Activated CD8-positive, alpha-beta T cell treated with anti-CD3 and anti-CD28 coated beads, Interleukin-2, amount 10 ng/mL, durations not matched to agents 7 days and 5 days (primary cell): ENCODE measurements at regions not wholly inside any gene's neighbourhood (a gene's known extent, or its start where the extent isn't known, plus 50 kb on each side); places are given as distances from the start of the nearest gene placed in this dataset.
"Not testable (repeated sequence)": the region's sequence is repeated elsewhere in the genome, so short reads cannot be mapped to it uniquely, and the experiment has no call there.

Experiments
- ATAC-seq: fragments of 150-1000 bp; cut with Tn5 transposase; one replicate; pipeline ENCODE4 v1.10.0; 2021; ENCODE audit warnings: moderate library complexity
- CTCF ChIA-PET: fragments of 350-600 bp; sonication (Branson Sonifier 250); formaldehyde crosslinking; loops from one replicate; lab custom pipeline; 2021; ENCODE audit warnings: antibody characterized with exemption; lab: Charles Lee
- POLR2A ChIA-PET: fragments of 350-600 bp; sonication (Branson Sonifier 250); formaldehyde crosslinking; loops from one replicate; lab custom pipeline; 2021; ENCODE audit warnings: antibody characterized with exemption; lab: Charles Lee
- DNase-seq: peaks from one replicate; pipeline ENCODE4 v3.0.0-alpha.2; 2020
- H3K27ac Mint-ChIP-seq: one replicate; pipeline ENCODE4 v1.8.0; 2021; ENCODE audit warnings: mild to moderate bottlenecking, mixed read lengths
- H3K27me3 Mint-ChIP-seq: one replicate; pipeline ENCODE4 v1.8.0; 2021; ENCODE audit warnings: low read depth, mixed read lengths
- H3K36me3 Mint-ChIP-seq: one replicate; pipeline ENCODE4 v1.8.0; 2021; ENCODE audit warnings: low read depth, mixed read lengths
- H3K4me1 Mint-ChIP-seq: one replicate; pipeline ENCODE4 v1.8.0; 2021; ENCODE audit warnings: low read depth, mixed read lengths
- H3K4me3 Mint-ChIP-seq: one replicate; pipeline ENCODE4 v1.8.0; 2021; ENCODE audit warnings: mild to moderate bottlenecking, mixed read lengths
- H3K9me3 Mint-ChIP-seq: one replicate; pipeline ENCODE4 v1.8.0; 2022; ENCODE audit warnings: mixed read lengths; ENCODE audit not compliant: insufficient read depth

DNA sequence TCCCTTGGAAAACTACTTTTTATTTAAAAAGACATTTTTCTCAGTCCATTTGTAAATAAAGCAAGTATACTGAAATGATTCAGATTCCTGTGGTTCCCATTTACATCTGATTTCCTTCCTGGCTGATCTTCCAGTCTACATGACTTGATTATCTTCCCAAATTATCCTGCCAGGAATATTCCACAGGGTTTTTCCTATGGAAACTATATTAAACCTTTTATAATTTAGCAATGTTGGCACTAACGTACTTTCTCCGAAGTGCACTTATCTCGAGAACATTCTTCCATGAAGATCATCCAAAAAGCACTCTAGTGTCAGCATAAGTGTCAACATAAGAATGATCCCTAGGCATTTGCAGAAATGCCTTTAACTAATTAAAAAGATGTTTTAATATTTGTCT, 347.7 kb upstream of the KIF2B start:
- Mint-ChIP-seq H3K9me3 (peaks cover 11% of the 10 kb centered on the region), H3K4me1 (no peaks in the 10 kb centered on the region), H3K4me3 (no peak overlapping the region), H3K27ac (no peak overlapping the region), H3K27me3 (no peaks in the 10 kb centered on the region), H3K36me3 (no peaks in the 10 kb centered on the region)
- POLR2A ChIA-PET, result no interaction called here
- CTCF ChIA-PET, result no interaction called here
- ATAC-seq (no peak), DNase-seq (no peak)

DNA sequence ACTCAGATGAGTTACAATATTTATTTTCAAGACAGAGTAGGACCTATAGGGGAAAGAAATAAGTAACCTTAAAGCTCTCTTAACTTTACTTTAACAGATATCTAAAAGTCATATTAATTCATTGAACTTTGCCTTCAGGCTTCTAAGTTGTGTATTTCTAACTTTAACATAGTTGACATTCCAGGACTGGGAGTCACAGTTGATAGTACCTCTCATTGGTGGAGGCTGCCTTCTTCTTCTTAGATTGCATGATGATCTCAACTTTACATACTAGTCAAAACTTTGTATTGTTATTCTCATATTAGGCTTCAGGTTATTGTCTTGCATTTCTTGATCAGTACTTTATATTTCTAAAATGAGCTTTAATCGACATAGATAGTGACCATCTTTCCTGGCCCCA, 350.1 kb upstream of the KIF2B start:
- H3K4me1 Mint-ChIP-seq, result no peaks in the 10 kb centered on the region
- no peak for ATAC-seq

DNA sequence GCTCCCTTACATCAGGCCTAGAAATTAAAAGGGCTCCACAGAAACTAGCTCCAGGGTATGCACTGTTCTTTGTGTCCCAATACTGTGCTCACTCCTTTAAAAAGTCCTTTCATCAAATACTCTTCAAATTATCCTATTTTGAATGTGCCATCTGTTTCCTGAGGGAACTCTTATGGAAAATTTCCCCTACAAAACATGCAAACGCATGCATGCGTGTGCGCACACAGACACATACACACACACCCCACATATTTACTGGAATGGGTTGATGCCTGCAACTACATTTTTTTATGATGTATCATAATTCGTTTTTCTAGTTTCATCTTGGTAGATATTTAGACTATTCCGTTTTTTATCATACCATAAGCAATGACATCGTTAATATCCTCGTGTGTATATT, 351.2 kb upstream of the KIF2B start:
- peaks cover 4% of the 10 kb centered on the region for H3K9me3 Mint-ChIP-seq
- DNase-seq (no peak), ATAC-seq (no peak)
- CTCF ChIA-PET, result no interaction called here
- H3K27me3 Mint-ChIP-seq, result no peaks in the 10 kb centered on the region
- no peaks in the 10 kb centered on the region for H3K36me3 Mint-ChIP-seq
- no peaks in the 10 kb centered on the region for H3K4me1 Mint-ChIP-seq
- H3K4me3 Mint-ChIP-seq, result no peak overlapping the region
- H3K27ac Mint-ChIP-seq, result no peak overlapping the region
- POLR2A ChIA-PET, result no interaction called here

More for the DNA sequence above, 350.1 kb upstream of the KIF2B start:
- no peaks in the 10 kb centered on the region for H3K36me3 Mint-ChIP-seq
- POLR2A ChIA-PET, result no interaction called here
- H3K4me3 Mint-ChIP-seq, result no peak overlapping the region
- no peaks in the 10 kb centered on the region for H3K27me3 Mint-ChIP-seq
- DNase-seq, result no peak
- no peak overlapping the region for H3K27ac Mint-ChIP-seq
- CTCF ChIA-PET, result no interaction called here
- H3K9me3 Mint-ChIP-seq, result peaks cover 11% of the 10 kb centered on the region

DNA sequence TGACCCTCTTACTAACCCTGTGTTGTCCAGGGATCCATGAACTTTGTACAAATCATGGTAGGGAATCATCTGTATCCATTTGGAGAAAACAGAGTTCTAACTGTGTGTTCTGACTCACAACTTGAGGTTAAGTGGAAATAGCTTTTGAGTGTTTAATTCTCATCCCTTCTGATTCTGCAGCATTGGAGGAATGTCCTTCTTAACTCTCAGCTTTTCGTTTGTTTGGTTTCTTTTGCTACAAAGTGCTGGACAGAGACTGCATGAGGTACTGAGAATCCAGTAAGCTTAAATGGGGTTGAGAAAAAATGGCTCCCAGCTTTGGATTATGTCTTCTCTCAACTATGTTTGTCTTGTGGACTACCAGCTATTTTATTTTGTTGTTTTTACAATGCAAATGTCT, 352.1 kb upstream of the KIF2B start:
- H3K36me3 Mint-ChIP-seq, result no peaks in the 10 kb centered on the region
- H3K4me1 Mint-ChIP-seq, result no peaks in the 10 kb centered on the region
- ATAC-seq (no peak), DNase-seq (no peak)
- H3K4me3 Mint-ChIP-seq, result no peak overlapping the region
- ChIA-PET CTCF (no interaction called here), POLR2A (no interaction called here)
- peaks cover 4% of the 10 kb centered on the region for H3K9me3 Mint-ChIP-seq
- H3K27me3 Mint-ChIP-seq, result no peaks in the 10 kb centered on the region
- no peak overlapping the region for H3K27ac Mint-ChIP-seq

DNA sequence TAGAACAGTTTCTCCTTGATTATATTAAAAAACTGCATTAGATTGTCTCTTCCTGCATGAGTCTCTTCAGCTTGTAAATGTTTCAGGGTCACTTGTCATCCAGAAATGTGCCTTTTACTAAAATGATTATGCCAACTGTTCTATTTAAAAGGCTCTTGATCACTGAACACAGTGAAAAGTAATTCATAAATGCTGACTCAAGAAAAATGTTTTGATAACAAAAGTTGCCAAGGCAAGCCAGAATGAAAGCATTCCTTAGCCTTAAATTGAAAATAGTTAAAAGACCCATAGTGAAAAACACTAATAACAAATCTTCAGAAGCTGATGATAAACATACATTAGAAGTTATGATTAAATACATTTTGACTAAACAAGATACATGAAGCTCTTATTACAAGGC, 356.0 kb upstream of the KIF2B start:
- ATAC-seq, result no peak
- Mint-ChIP-seq H3K36me3 (no peaks in the 10 kb centered on the region), H3K9me3 (peaks cover 5% of the 10 kb centered on the region), H3K4me1 (no peaks in the 10 kb centered on the region), H3K4me3 (no peak overlapping the region), H3K27me3 (no peaks in the 10 kb centered on the region), H3K27ac (no peak overlapping the region)
- ChIA-PET POLR2A (no interaction called here), CTCF (no interaction called here)
- DNase-seq, result no peak

DNA sequence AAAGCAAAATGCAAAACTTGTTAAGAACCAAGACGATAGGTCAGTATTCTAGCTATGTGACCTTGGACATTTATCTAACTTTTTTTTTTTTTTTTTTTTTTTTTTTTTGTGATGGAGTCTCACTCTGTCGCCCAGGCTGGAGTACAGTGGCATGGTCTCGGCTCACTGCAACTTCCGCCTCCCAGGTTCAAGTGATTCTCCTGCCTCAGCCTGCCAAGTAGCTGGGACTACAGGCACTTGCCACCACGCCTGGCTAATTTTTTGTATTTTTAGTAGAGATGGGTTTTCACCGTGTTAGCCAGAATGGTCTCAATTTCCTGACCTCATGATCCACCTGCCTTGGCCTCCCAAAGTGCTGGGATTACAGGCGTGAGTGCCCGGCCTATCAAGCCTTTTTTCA, 358.3 kb upstream of the KIF2B start:
- H3K4me3 Mint-ChIP-seq, H3K36me3 Mint-ChIP-seq, ATAC-seq, POLR2A ChIA-PET, H3K4me1 Mint-ChIP-seq, H3K9me3 Mint-ChIP-seq, CTCF ChIA-PET, H3K27ac Mint-ChIP-seq, DNase-seq, H3K27me3 Mint-ChIP-seq: not testable (repeated sequence)

DNA sequence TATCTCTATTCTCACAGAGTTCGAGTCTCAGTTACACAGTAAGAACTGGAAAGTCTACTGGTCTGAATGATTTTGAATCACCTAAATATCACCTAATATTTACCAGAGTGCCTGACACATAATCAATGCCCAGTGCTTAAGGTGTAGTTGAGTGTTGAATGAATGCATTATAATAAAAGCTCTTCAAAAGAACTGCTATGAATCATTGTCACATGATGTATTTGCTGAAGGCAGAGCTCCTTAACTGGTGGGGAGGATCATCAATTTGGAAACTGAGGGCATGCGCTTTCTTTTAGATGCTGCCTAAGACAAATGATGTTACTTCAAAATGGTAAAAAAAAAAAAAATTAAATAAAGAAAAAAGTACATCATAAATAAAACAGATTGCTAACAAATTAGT, 359.4 kb upstream of the KIF2B start:
- H3K27me3 Mint-ChIP-seq, result no peaks in the 10 kb centered on the region
- ChIA-PET POLR2A (no interaction called here), CTCF (no interaction called here)
- no peaks in the 10 kb centered on the region for H3K36me3 Mint-ChIP-seq
- H3K4me1 Mint-ChIP-seq, result no peaks in the 10 kb centered on the region
- H3K4me3 Mint-ChIP-seq, result no peak overlapping the region
- DNase-seq (no peak), ATAC-seq (no peak)
- peaks cover 5% of the 10 kb centered on the region for H3K9me3 Mint-ChIP-seq
- H3K27ac Mint-ChIP-seq, result no peak overlapping the region

DNA sequence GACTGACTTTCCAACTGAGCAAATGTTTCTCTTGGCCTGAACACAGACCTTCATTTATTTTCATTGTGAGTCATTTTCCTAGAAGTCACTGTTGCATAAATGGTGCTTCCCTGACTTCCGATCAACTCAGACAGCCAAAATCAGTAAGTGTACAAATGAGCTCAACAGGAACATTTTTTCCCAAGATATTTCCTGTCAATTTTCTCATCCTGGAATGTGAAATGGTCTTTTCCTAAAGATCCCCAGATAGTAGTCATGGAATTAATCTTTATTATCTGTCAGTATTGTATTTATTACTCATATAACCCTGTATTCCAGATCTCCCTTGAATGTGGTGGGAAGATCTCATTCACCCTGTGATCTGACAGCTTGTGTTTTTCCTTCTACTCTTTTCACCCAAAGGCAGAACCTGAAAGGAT, 360.3 kb upstream of the KIF2B start:
- ChIA-PET POLR2A (no interaction called here), CTCF (no interaction called here)
- no peaks in the 10 kb centered on the region for H3K27me3 Mint-ChIP-seq
- no peak overlapping the region for H3K27ac Mint-ChIP-seq
- no peaks in the 10 kb centered on the region for H3K4me1 Mint-ChIP-seq
- H3K36me3 Mint-ChIP-seq, result no peaks in the 10 kb centered on the region
- ATAC-seq (no peak), DNase-seq (no peak)
- H3K9me3 Mint-ChIP-seq, result peaks cover 5% of the 10 kb centered on the region
- H3K4me3 Mint-ChIP-seq, result no peak overlapping the region

DNA sequence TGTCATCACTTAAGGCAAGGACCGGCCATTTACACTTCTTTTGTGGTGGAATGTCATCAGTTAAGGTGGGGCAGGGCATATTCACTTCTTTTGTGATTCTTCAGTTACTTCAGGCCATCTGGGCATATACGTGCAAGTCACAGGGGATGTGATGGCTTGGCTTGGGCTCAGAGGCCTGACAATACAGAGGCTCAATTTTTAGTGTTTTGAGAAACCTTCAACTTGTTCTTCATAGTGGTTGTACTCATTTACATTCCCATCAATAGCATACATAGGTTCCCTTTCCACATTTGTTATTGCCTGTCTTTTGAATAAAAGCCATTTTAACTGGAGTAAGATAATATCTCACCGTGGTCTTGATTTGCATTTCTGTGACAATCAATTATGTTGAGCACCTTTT, 366.8 kb upstream of the KIF2B start:
- H3K4me1 Mint-ChIP-seq, H3K27ac Mint-ChIP-seq, CTCF ChIA-PET, DNase-seq, H3K9me3 Mint-ChIP-seq, ATAC-seq, POLR2A ChIA-PET, H3K27me3 Mint-ChIP-seq, H3K4me3 Mint-ChIP-seq, H3K36me3 Mint-ChIP-seq: not testable (repeated sequence)

DNA sequence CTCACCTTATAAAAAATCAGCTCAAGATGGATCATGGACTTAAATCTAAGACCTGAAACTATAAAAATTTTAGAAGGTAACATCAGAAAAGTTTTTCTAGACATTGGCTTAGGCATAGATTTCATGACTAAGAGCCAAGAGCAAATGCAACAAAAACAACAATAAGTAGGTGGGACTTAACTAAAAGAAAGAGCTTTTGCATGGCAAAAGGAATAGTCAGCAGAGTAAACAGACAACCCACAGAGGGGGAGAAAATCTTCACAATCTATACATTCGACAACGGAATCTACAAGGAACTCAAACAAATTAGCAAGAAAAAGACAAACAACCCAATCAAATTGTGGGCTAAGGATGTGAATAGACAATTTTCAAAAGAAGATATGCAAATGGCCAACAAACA, 368.4 kb upstream of the KIF2B start:
- CTCF ChIA-PET, result no interaction called here
- peaks cover 11% of the 10 kb centered on the region for H3K9me3 Mint-ChIP-seq
- no peak for ATAC-seq
- no peaks in the 10 kb centered on the region for H3K4me1 Mint-ChIP-seq
- H3K4me3 Mint-ChIP-seq, result no peak overlapping the region
- DNase-seq, result no peak
- H3K36me3 Mint-ChIP-seq, result no peaks in the 10 kb centered on the region
- H3K27me3 Mint-ChIP-seq, result no peaks in the 10 kb centered on the region
- H3K27ac Mint-ChIP-seq, result no peak overlapping the region
- POLR2A ChIA-PET, result no interaction called here

DNA sequence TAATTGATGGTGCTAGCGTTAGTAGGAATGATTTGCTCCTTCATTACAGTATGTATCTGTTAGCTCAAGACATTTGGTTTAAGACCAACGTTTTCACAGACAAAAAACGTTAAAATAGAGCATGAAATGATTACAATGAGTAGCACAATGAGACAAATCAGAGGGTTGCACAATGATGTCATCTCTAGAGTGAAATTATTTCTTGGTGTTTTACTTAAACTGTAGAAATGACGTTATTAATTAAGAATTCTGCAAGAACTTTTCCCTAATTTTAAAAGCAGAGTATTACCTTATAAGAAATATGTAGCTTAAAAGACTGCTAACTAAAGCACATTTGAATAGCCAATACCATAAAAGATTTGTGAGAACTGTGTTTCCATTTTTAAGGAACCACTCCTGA, 373.4 kb upstream of the KIF2B start:
- ATAC-seq (no peak), DNase-seq (no peak)
- CTCF ChIA-PET, result no interaction called here
- Mint-ChIP-seq H3K4me1 (no peaks in the 10 kb centered on the region), H3K36me3 (no peaks in the 10 kb centered on the region), H3K4me3 (no peak overlapping the region), H3K27me3 (no peaks in the 10 kb centered on the region), H3K27ac (no peak overlapping the region), H3K9me3 (peaks cover 11% of the 10 kb centered on the region)
- POLR2A ChIA-PET, result no interaction called here

DNA sequence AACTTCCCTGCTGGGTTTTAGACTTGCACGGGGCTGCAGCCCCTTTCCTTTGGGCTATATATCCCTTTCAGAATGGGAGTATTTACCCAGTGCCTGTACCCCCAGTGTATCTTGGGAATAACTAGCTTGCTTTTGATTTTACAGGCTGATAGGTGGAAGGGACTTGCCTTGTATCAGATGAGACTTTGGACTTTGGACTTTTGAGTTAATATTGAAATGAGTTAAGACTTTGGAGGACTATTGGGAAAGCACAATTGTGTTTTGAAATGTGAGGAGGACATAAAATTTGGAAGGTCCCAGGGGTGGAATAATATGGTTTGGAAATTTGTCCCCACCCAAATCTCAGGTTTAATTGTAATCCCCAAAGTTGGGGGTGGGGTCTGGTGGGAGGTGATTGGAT, 393.8 kb upstream of the KIF2B start:
- Mint-ChIP-seq H3K27me3 (no peaks in the 10 kb centered on the region), H3K9me3 (peaks cover 21% of the 10 kb centered on the region), H3K27ac (no peak overlapping the region), H3K4me3 (no peak overlapping the region), H3K4me1 (no peaks in the 10 kb centered on the region), H3K36me3 (no peaks in the 10 kb centered on the region)
- DNase-seq (no peak), ATAC-seq (no peak)
- CTCF ChIA-PET, result no interaction called here
- POLR2A ChIA-PET, result no interaction called here

DNA sequence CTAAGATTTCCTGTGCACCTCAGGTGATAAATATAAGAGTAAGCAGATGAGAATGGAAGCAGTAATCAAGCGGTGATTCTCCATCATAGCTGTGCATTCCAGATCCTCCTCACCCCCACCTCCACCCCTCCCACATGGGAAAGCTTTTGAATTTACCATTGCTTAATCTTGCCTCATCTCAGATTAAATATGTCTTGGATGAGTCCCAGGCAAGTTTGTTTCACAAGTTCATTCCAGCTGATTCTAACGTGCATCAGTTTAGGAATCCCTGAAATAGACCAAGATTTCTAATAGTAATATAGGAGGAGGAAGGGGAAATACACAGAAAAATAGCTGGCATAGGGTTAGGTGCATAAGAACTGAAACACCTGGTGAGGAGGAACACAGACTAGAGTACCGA, 396.2 kb upstream of the KIF2B start:
- no peaks in the 10 kb centered on the region for H3K27me3 Mint-ChIP-seq
- no peak overlapping the region for H3K4me3 Mint-ChIP-seq
- CTCF ChIA-PET, result no interaction called here

More for the DNA sequence above, 396.2 kb upstream of the KIF2B start:
- H3K4me1 Mint-ChIP-seq, result no peaks in the 10 kb centered on the region
- DNase-seq (no peak), ATAC-seq (no peak)
- POLR2A ChIA-PET, result no interaction called here
- H3K9me3 Mint-ChIP-seq, result peaks cover 21% of the 10 kb centered on the region
- H3K36me3 Mint-ChIP-seq, result no peaks in the 10 kb centered on the region
- H3K27ac Mint-ChIP-seq, result no peak overlapping the region
